GM18508 (cell line): ENCODE measurements at regions not wholly inside any gene's neighbourhood (a gene's known extent, or its start where the extent isn't known, plus 50 kb on each side); places are given as distances from the start of the nearest gene placed in this dataset.

Experiments used
- ATAC-seq: cut with Tn5 transposase; IDR thresholded peaks from one replicate; pipeline ENCODE4 v1.9.1; 2021; ENCODE audit warnings: moderate number of reproducible peaks; ENCODE audit not compliant: insufficient read depth, unreplicated experiment

GRCh38 chr5:115381911-115382662 is 85.6 kb upstream of the CCDC112 start:
- ATAC-seq, result no peak

DNA sequence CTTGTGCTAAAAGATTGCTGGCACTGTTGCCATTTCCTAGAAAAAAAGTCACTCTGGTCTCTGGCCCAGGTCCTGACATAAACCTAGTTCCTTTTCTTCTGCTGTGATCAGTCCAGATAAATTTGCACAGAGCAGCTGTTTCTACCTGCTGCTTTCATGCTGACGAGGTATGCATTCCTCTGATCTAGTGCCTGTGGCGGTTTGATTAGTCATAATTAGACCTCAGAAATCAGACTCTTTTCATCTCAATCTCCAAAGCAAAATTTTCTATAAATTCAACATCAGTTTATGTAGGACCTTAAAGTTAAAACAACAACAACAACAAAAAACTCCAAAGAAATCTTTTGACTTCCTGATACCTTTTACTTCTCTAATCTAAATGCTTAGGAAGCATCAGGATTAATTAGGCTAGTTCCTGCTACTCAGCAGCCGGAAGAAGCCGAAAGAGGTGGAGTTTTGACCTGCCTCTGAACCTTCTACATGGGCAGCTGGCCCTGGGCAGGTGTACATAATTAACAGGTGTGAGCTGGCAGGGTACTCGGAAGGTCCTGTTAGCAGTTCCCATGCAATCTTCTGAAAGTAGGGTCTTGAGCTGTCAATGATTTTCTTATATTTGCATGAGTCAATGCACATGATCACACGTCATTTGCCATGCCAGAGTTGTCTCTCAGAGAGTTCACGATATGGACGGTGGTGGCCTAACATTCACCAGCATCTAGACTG is 83.3 kb upstream of the CCDC112 start:
- peak; percentile 60 for ATAC-seq

DNA sequence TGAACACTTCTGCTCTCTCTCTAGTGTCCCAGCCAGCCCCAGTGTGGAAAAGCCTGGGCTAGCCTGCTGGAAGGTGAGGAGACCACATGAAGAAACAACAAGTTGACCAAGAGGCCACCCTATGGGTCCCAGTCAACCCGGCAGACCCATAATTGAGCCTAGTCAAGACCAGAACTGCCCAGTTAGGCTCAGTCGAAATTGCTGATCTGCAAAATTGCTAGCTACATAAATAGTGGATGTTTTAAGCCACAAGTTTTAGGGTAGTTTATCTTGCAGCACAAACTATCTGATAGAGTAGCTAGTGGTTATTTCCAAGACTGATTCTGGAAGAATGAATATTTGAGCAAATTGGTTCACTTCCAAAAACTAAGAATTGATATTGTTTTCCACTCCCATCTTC is 82.3 kb upstream of the CCDC112 start:
- no peak for ATAC-seq

GRCh38 chr5:115377468-115378217 is 81.2 kb upstream of the CCDC112 start:
- ATAC-seq, result no peak

DNA sequence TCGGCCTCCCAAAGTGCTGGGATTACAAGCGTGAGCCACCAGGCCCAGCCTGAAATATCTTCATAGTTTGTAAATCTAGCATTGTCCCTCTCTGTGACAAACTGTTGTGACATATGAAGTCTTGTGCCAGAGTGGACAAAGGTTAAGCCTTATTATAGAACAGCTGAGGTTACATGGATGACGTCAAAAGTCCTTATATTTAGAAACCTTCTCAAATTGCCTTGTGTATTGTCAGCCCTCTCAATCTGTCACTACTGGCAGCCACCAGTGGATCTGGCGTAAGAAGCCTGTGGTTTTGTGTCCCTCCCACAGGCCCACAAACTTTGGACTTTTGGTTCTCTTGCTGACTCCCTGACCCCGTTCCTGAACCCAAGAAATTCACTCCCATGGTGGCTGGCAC is 79.4 kb upstream of the CCDC112 start:
- ATAC-seq, result no peak

DNA sequence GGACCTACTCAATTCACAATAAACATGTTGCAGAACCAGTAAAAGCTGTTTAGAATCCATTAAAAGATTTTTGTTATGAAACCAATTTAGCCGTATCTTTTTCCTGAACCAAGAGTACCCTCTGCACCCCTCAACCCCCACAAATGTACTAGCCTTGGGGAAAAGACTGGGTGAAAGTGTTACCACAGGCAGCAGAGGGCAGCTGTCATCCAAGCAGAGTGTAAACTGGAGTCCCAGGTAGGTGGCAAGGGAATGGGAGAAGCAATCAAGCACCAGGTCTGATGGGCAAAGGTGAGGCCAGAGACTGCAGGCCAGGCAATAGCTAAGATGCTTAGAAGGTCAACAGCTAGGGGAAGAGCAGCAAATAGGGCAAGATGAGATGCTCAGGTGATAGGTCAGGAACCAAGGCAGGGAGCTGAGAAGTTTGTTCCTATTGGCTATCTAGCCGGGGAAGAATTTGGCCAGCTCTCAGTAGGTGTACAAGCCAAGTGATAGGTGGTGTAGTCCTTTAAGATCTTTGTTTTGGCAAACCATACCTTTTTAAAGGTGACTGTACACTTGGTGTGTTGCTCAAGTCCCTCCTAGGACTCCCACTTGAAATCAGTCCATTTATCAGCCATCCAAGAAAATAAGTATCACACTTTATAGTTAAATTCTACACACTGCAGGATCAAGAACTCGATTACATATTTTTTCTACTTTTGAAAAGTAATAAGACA is 77.8 kb upstream of the CCDC112 start:
- ATAC-seq, result no peak

DNA sequence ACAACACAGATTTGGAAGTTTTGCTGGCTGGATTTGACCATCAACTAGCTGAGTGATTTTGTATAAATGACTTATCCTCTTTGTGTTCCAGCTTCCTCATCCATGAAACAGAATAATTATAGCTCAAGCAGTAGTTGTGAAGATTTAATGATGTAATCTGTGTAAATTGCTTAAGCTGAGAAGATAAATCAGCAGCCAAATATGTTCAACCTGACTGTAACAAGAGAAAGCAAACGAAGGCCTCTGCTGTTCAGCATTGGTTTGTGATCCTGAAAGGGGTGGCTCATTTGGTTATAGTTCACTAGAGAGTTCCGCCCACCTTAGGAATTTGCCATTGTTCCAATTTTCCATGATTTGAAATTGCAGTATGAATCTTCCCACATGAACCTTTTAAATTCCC is 75.7 kb upstream of the CCDC112 start:
- ATAC-seq, result no peak

DNA sequence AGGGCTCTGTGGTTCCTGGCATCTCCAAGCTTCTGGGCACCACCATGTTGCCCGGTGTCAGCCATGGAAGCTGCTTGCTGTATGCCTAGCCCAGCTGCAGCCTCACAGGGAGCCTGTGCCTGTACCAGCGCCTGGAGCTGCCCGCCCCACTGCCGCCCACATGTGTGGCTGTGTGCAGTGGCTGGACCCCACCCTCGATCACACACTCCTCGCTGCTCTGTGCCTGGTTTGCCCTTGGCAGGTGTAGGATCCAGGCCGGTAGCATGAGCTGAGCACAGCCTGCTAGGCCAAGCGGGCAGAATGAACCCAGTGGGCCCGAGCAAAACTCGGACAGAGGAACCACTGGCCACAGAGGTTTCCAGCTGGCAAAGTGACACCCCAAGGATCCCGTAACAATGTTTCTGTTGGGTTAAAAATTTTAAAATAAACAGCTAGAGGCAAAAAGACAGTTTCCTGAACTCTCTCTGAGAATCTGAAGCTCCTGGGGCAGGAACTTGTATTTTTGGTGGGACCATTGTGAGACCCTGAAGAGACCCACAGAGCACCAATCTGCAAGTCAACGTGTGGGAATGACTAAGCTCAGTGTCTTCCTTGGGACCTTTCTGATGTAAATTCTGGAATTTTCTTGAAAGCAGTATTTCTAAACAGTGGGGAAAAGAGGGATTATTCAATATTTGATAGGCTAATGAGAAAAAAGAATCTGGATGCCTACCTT is 73.1 kb upstream of the CCDC112 start:
- no peak for ATAC-seq

GRCh38 chr5:115366223-115366622 is 69.8 kb upstream of the CCDC112 start:
- ATAC-seq, result no peak

GRCh38 chr5:115363879-115364278 is 67.4 kb upstream of the CCDC112 start:
- no peak for ATAC-seq

- ATAC-seq, result no peak
Observed at GRCh38 chr5:115360046-115360685, 63.7 kb upstream of the CCDC112 start.

- ATAC-seq, result no peak
Observed at GRCh38 chr5:115355767-115356381, 59.4 kb upstream of the CCDC112 start.

- no peak for ATAC-seq
Observed at GRCh38 chr5:115355095-115355494, 58.6 kb upstream of the CCDC112 start.

- ATAC-seq, result no peak
Observed at GRCh38 chr5:115354246-115354645, 57.8 kb upstream of the CCDC112 start.

- no peak for ATAC-seq
Observed at GRCh38 chr5:115352571-115352970, 56.1 kb upstream of the CCDC112 start.

DNA sequence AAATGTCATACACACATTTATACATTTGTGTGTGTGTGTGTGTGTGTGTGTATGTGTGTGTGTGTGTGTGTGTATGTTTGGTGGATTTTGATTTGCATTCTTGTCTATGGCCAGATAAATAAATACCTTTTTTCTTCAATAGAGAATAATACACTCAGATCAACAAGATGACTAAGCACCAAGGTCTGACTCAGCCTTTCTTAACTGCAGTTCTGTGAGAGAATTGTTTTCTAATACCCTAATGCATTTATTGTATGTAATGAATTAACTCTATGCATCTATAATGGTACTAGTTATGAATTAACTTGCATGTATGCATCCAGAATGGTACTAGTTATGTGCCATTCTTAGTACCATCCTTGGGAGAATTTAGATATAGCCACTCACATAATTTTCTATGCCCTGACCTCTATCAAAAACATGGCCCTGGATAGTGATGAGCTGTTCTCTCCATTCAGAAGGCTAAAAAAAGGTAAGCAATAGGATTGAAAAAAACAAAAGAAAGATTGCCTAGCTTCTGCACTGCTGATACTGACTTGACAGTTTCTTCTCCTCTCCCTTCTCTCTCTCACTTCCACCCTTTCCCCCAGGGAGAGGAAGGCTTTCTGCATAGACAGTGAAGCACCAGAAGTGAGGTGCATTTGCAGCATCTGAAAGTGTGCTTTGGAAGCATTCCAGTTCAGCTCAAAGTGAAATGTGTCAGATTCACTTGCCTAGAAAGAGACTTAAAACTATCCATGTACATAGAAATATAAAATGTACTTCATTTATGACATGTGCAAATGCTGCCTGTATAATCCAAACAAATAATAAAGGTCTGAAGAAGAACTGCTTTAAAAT is 55.1 kb upstream of the CCDC112 start:
- ATAC-seq, result no peak

DNA sequence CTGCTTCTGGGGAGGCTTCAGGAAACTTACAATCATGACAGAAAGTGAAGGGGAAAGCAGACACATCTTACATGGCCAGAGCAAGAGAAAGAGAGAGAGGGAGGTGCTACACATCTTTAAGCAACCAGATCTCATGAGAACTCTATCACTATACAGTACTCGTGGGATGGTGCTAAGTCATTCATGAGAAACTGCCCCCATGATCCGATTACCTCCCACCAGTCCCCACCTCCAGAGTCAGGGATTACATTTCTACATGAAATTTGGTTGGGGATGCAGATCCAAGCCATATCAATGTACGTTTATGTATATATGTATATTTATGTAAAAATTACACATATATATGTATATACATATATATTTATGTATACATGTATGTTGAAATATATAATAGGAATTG is 54.4 kb upstream of the CCDC112 start:
- no peak for ATAC-seq
